ENCODE measurements at regions not wholly inside any gene's neighbourhood (a gene's known extent, or its start where the extent isn't known, plus 50 kb on each side); places are given as distances from the start of the nearest gene placed in this dataset.
"Not testable (repeated sequence)": the region's sequence is repeated elsewhere in the genome, so short reads cannot be mapped to it uniquely, and the experiment has no call there.

- no peak for DNase-seq (ENCODE audit: low read depth)
Observed at GRCh38 chrX:120753413-120754251, 122.0 kb downstream of the CT47B1 start.

GRCh38 chrX:120752431-120753082 lies 122.7 kb upstream of the C1GALT1C1 start:
- no peak for DNase-seq (ENCODE audit: low read depth)

DNA sequence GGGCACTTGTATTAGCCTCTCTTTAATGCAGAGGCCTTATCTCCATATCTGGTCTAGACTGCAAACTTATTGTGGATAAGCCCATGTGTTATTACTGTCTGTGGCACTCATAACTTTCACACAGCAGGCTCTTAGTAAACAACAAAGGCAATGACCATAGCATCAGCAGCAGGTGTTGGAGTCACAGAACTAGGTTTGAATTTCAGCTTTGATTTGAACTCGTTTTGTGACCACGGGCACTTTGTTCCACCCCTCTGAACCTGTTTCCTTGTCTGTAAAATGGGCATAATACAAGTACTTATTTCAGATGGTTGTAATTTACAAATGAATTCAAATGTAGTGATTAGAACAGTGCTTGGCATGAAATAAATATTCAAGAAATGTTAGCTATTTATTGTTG lies 121.8 kb upstream of the C1GALT1C1 start:
- DNase-seq (ENCODE audit: low read depth): no peak

- DNase-seq (ENCODE audit: low read depth): no peak
Observed at GRCh38 chrX:120750381-120750780, 120.5 kb upstream of the C1GALT1C1 start.

DNA sequence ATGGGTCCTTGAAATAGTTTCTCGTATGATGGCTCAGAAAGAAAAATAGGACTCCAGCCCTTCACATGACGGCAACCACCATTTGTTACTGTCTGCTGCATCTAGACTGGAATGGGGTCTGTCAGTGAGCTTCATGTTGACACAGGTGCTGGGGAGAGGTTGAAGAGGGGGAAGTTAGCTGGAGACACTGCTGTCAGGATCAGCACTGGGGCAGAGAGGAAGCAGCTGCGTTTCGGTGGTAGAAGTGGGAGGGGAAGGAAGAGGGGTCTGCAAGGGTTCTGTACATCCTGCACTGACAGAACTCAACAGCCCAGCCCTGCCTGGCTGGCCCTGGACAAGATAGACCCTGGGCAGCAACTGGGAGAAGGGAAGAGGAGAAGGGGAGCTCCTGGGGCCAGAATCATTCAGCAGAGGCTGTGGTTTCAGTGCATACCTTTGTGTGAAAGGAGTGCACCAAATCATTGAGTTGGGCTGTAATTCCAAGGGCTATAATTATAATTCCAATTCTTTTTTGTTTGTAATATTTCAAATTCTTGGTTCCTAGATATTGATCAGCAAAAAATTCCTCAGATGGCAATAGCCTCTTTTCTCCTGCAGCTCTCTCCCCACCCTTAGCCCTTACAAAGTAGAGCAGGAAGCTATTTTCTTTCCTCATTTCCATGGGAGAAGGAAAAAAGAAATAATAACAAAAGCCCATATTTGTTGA lies 119.4 kb upstream of the C1GALT1C1 start:
- no peak for DNase-seq (ENCODE audit: low read depth)

DNA sequence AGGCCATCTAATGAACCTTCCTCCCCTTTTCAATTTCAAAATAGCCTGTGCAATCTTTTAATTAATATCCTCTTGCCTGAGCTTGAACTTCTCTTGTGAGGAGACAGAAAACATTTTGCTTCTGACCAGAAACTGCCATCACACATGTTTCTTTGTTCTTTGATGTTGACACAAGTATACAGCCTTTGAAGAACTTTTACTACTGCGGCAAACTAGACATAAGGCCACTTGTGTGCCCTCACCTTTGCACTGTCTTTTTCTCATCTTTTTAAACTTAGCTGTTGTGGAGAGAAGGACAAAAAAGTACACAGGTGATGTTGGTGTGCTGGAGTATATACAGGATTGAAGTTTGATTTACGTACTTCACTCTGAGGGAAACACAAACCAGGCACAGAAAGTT lies 116.3 kb upstream of the C1GALT1C1 start:
- DNase-seq (ENCODE audit: low read depth): no peak

GRCh38 chrX:120742946-120743665 lies 113.3 kb upstream of the C1GALT1C1 start:
- DNase-seq (ENCODE audit: low read depth): no peak

- DNase-seq (ENCODE audit: low read depth): no peak
Observed at GRCh38 chrX:120741452-120741851, 111.6 kb upstream of the C1GALT1C1 start.

DNA sequence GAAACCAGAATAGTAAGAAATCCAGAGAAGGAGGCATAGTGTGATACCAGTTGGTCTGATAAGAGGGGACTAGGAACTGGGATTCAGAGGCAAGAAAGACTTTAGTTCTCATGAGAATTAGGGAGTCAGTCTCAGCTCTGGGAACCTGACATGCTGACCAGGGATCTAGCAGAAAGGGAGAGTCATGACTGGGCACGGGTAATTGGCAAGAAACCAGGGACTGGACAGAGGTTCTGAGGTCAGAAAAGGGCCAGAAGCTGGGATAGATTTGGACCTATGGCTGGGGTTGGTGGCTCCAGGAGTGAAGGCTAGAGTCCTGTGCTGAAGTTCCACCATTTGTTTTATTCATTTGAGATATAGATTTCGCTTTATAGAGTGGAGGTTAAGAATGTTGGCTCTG lies 110.2 kb upstream of the C1GALT1C1 start:
- DNase-seq (ENCODE audit: low read depth): no peak

DNA sequence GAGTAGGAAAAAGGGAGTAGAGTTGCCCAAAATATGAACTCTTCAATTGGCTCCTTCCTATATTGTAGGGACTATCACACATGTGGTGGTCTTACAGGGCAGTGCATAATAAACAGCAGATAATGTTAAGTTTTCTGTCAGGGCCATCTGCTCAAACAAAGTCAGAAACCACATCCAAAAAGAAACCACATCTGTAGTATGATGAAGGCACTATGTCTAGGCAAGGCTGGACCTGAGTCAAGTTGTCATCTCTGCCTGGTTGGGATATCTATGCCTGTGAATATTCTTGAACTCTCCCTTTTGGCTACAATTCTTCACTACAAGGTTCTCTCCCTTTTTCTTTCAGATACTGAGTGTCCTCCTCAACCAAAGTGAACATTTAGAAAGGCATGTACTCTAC lies 109.4 kb upstream of the C1GALT1C1 start:
- DNase-seq (ENCODE audit: low read depth): no peak

GRCh38 chrX:120736989-120737388 lies 107.1 kb upstream of the C1GALT1C1 start:
- no peak for DNase-seq (ENCODE audit: low read depth)

- no peak for DNase-seq (ENCODE audit: low read depth)
Observed at GRCh38 chrX:120735966-120736365, 106.1 kb upstream of the C1GALT1C1 start.

GRCh38 chrX:120732879-120733278 lies 103.0 kb upstream of the C1GALT1C1 start:
- DNase-seq (ENCODE audit: low read depth): no peak

DNA sequence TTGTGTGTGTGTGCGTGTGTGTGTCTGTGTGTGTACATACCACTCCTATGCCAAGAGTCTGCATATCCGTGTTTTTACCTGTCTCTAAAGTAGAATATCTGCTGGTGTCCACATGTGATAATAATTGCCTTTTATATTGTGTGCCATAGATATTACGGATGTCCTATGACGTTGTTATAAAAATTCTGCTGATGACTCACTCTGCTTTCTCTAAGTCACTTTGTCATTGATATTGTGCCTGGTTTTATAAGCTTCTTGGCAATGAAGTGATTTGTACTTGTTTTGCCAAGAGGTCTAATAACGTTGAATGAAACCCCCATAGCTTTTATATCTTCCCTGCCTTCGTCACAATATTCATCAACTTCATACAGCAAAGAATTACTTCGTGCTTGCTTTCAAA lies 102.6 kb upstream of the C1GALT1C1 start:
- no peak for DNase-seq (ENCODE audit: low read depth)

DNA sequence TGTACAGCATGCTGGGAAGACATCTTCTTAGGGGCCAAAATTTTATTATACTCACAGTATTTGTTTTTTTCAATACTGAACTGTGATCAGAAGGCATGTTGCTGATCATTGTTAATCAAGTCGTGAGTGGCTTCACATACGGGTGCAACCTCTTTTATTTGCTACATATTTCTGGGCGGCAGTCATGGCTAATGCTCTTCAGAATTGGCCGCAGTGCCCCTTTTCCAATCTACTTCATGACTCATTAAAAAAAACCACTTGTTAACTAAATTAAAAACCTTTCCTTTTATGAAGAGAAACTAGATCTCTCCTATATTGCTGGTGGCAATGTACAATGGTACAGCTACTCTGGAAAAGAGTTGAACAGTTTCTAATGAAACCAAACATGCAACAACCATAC lies 101.5 kb upstream of the C1GALT1C1 start:
- no peak for DNase-seq (ENCODE audit: low read depth)

DNA sequence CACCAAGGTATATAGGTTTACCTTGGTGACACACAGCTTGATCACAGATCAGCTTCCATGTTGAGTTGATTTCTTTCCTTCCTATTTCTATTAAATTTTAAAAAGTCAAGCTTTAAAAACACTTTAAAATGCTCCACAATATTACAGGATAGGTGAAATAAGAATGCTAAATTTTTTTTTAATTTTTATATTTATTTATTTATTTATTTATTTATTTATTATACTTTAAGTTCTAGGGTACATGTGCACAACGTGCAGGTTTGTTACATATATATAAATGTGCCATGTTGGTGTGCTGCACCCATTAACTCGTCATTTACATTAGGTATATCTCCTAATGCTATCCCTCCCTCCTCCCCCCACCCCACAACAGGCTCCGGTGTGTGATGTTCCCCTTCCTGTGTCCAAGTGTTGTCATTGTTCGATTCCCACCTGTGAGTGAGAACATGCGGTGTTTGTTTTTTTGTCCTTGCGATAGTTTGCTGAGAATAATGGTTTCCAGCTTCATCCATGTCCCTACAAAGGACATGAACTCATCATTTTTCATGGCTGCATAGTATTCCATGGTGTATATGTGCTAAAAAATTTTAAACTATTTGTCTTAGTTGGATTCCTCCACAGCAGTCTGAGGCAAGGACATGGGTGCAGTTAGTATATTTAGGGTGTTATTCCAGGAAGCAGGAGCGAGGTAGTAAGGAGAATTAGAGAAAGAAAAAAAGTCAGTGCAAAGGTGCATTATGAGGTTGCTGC lies 99.8 kb upstream of the C1GALT1C1 start:
- DNase-seq (ENCODE audit: low read depth): not testable (repeated sequence)

DNA sequence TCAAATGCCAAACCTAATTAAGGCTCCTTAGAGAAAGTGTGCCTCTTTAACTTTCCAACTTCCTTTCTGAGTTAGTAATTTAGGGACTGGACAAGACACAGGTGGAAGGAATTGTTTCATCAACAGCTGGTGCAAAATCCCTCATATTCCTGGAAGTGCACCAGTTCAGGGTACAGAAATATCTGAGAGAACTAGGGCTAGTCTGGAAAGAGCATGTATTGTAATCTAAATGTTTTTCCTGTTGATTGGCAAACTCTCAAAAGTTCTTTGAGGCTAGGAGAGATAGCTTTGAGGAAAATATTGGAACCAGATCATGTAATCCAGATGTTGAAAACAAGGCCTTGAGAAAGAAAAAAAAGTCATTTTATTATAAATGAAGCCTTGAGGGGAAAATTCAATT lies 98.1 kb upstream of the C1GALT1C1 start:
- DNase-seq (ENCODE audit: low read depth): no peak

- DNase-seq (ENCODE audit: low read depth): no peak
Observed at GRCh38 chrX:120727452-120727851, 97.6 kb upstream of the C1GALT1C1 start.

DNA sequence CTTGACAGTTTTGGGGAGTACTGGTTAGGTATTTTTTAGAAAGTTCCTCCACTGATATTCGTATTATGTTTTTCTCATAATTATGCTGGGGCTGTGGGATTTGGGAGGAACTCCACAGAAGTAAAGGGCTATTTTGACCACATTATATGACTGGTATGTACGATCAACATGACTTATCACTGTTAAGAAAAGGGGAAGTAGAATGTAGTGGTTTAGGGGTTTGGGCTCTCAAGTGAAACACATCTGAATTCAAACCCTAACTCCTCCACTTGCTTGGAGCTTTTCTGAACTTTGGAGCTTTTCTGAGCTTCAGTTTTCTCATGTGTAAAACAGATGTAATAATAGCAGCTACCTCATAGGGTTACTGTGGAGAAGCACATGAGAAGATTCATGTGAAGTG lies 96.4 kb upstream of the C1GALT1C1 start:
- DNase-seq (ENCODE audit: low read depth): no peak

DNA sequence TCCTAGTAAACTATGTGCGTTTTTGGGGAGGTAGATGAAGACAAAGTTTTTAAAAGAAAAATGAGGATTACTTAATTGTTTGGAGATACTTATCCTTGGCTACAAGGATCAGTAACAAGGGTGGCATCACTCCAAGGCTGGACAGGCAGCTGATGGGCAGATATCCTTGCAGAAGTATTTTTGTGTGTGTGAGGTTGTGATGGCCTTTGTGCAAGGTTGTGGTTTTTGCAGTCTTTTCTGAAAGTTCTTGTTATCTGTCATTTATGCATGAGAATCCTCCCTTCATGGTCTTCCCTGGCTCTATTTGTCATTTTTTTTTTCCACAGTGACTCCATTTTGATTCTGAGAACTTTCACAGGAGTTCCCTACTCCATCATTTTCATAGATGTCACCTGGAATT lies 96.0 kb upstream of the C1GALT1C1 start:
- no peak for DNase-seq (ENCODE audit: low read depth)

DNA sequence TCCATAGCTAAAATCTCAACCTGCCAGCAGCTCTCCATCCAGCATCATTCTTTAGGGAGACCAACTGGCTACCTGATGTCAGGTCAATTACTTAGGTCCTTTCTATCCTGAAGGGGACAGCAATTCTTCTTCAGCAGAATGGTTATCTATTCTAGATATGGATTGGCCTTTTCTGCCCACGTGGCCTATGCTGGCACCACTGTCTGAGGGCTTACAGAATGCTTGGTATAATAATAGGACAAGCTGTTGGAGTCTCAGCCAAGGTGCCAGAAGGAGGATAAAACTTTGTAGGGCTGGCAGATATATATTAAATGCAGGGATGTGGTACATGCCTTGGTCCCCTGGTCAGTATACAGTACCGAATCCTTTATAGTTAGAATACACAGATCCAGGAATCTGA lies 89.8 kb upstream of the C1GALT1C1 start:
- DNase-seq (ENCODE audit: low read depth): no peak

GRCh38 chrX:120718969-120719368 lies 89.1 kb upstream of the C1GALT1C1 start:
- DNase-seq (ENCODE audit: low read depth): no peak
